Ecto neural progenitor cell (in vitro differentiated cells): ENCODE measurements at regions not wholly inside any gene's neighbourhood (a gene's known extent, or its start where the extent isn't known, plus 50 kb on each side); places are given as distances from the start of the nearest gene placed in this dataset.
"Not testable (repeated sequence)": the region's sequence is repeated elsewhere in the genome, so short reads cannot be mapped to it uniquely, and the experiment has no call there.

Experiments
- DNase-seq: peaks from one replicate; pipeline ENCODE4 v3.0.0-alpha.2; 2018; ENCODE audit warnings: low spot score

- not testable (repeated sequence) for DNase-seq
Measured at GRCh38 chr2:111474198-111474705, 353.5 kb downstream of the BCL2L11 start.

- not testable (repeated sequence) for DNase-seq
Measured at GRCh38 chr2:111478335-111478734, 357.6 kb downstream of the BCL2L11 start.

- not testable (repeated sequence) for DNase-seq
Measured at GRCh38 chr2:111478871-111479318, 358.2 kb downstream of the BCL2L11 start.

GRCh38 chr2:111480016-111480625 is 359.4 kb downstream of the BCL2L11 start:
- not testable (repeated sequence) for DNase-seq

- DNase-seq: not testable (repeated sequence)
Measured at GRCh38 chr2:111480633-111481032, 359.9 kb downstream of the BCL2L11 start.

GRCh38 chr2:111481219-111481618 is 360.5 kb downstream of the BCL2L11 start:
- DNase-seq: not testable (repeated sequence)

GRCh38 chr2:111482987-111483679 is 362.4 kb downstream of the BCL2L11 start:
- DNase-seq: not testable (repeated sequence)

GRCh38 chr2:111484097-111484496 is 363.4 kb downstream of the BCL2L11 start:
- DNase-seq: not testable (repeated sequence)

- DNase-seq: not testable (repeated sequence)
Measured at GRCh38 chr2:111485895-111486294, 365.2 kb downstream of the BCL2L11 start.

- not testable (repeated sequence) for DNase-seq
Measured at GRCh38 chr2:111488451-111488850, 367.7 kb downstream of the BCL2L11 start.

GRCh38 chr2:111489460-111489859 is 368.7 kb downstream of the BCL2L11 start:
- DNase-seq: not testable (repeated sequence)

- DNase-seq: not testable (repeated sequence)
Measured at GRCh38 chr2:111491181-111491580, 370.5 kb downstream of the BCL2L11 start.

- not testable (repeated sequence) for DNase-seq
Measured at GRCh38 chr2:111491614-111492013, 370.9 kb downstream of the BCL2L11 start.

- not testable (repeated sequence) for DNase-seq
Measured at GRCh38 chr2:111492995-111493719, 372.4 kb downstream of the BCL2L11 start.

GRCh38 chr2:111493720-111494078 is 373.0 kb downstream of the BCL2L11 start:
- not testable (repeated sequence) for DNase-seq

- not testable (repeated sequence) for DNase-seq
Measured at GRCh38 chr2:111494288-111494980, 373.7 kb downstream of the BCL2L11 start.

GRCh38 chr2:111494981-111495315 is 374.2 kb downstream of the BCL2L11 start:
- not testable (repeated sequence) for DNase-seq

- DNase-seq: not testable (repeated sequence)
Measured at GRCh38 chr2:111495636-111496035, 374.9 kb downstream of the BCL2L11 start.

GRCh38 chr2:111496176-111496575 is 375.5 kb downstream of the BCL2L11 start:
- not testable (repeated sequence) for DNase-seq

- DNase-seq: not testable (repeated sequence)
Measured at GRCh38 chr2:111496860-111497259, 376.1 kb downstream of the BCL2L11 start.

- DNase-seq: not testable (repeated sequence)
Measured at GRCh38 chr2:111497270-111497669, 376.6 kb downstream of the BCL2L11 start.

- DNase-seq: not testable (repeated sequence)
Measured at GRCh38 chr2:111500536-111501062, 379.9 kb downstream of the BCL2L11 start.
